ENCODE measurements at regions not wholly inside any gene's neighbourhood (a gene's known extent, or its start where the extent isn't known, plus 50 kb on each side); places are given as distances from the start of the nearest gene placed in this dataset.

- TF ChIP-seq CTCF (IDR thresholded peaks at IDR 0.05), result no peak
- TF ChIP-seq POLR2A (IDR thresholded peaks at IDR 0.05), result no peak
Observed at GRCh38 chr5:108516785-108517184, 134.9 kb upstream of the FBXL17 start.

Measured in lower leg skin (tissue), 3 donors.